ENCODE measurements at regions not wholly inside any gene's neighbourhood (a gene's known extent, or its start where the extent isn't known, plus 50 kb on each side); places are given as distances from the start of the nearest gene placed in this dataset.

DNA sequence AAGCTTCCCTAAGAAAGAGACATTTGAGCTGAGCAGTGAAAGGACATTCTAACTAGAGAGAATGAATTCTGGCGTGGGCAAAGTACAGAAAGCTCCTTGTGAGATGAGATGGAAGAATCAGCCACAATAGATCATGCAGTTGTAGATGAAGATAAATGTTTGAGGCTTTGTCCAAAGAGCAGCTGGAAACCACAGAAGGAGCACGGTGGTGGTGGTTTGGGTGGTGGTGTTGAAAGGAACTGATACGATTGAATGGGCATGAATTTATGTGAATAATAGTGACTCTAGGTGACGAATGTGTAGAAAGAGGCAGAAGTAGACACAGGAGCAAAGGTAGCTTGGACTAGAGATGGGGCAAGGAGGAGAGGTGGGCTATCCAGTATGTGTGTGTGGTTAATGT lies 260.5 kb upstream of the TMTC1 start:
- DNase-seq (no peak), ATAC-seq (no peak)
- no peak overlapping the region for H3K27ac ChIP-seq
- no peaks in the 10 kb centered on the region for H3K4me1 ChIP-seq
- no peaks in the 10 kb centered on the region for H3K27me3 ChIP-seq
- intact Hi-C loops (cut with DNase I): no loop called here
- no peaks in the 10 kb centered on the region for H3K9me3 ChIP-seq
- no peak for TF ChIP-seq CTCF (IDR thresholded peaks at IDR 0.05)
- H3K4me3 ChIP-seq: no peak overlapping the region
- no peaks in the 10 kb centered on the region for H3K36me3 ChIP-seq

DNA sequence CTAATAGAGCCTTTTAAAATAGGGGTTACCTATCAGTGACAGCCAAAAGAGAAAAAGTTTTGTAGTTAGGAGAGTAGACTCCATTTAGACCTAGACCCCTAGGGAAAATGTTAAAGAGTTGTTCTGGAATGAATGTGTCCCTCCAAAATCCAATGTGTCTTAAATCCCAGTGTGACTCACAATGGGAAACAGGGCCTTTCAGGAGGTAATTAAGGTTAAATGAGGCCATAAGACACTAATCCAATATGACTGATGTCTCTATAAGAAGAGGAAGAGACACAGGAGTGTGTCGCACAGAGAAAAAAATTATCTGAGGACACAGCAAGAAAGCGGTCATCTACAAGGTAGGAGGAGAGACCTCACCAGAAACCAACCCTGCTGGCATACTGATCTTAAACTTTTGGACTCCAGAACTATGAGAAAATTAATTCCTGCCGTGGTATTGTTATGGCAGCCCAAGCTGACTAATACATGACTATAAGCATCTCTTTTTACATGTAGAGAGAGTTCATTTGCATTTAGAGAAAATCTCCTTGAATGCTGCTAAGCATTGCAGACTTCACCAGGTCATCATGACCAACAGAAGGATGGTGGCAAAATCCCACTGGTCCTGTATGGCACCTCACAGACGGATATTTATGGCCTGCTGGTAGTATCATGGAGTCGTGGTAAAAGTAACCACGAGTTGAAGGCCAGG lies 259.6 kb upstream of the TMTC1 start:
- TF ChIP-seq CTCF (IDR thresholded peaks at IDR 0.05): no peak
- no peak overlapping the region for H3K27ac ChIP-seq
- intact Hi-C loops (cut with DNase I): no loop called here
- no peaks in the 10 kb centered on the region for H3K4me1 ChIP-seq
- H3K9me3 ChIP-seq: no peaks in the 10 kb centered on the region
- DNase-seq (no peak), ATAC-seq (no peak)
- no peaks in the 10 kb centered on the region for H3K36me3 ChIP-seq
- H3K4me3 ChIP-seq: no peak overlapping the region
- H3K27me3 ChIP-seq: no peaks in the 10 kb centered on the region

DNA sequence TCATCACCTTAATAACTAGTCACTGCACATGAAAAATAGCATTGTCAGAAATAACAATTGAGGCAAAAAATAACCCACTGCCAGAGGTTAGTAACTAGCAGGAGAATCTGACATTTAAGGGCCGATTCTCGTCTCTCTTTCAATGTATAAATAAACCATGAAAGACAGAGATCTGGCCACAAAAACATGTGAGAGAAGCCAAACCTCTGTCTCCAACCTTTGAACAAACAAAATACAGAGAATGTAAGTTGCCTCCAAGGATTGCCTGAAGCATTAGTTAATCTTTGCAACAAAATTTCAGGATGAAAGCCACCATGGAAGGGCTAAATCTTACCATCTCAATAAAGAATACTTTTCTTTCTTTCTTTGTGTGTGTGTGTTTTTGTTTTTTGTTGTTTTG lies 257.4 kb upstream of the TMTC1 start:
- Histone ChIP-seq H3K4me1 (no peaks in the 10 kb centered on the region), H3K27me3 (no peaks in the 10 kb centered on the region), H3K36me3 (no peaks in the 10 kb centered on the region), H3K4me3 (no peak overlapping the region), H3K9me3 (no peaks in the 10 kb centered on the region), H3K27ac (no peak overlapping the region)
- TF ChIP-seq CTCF (IDR thresholded peaks at IDR 0.05): no peak
- ATAC-seq (no peak), DNase-seq (no peak)
- intact Hi-C loops (cut with DNase I): no loop called here

DNA sequence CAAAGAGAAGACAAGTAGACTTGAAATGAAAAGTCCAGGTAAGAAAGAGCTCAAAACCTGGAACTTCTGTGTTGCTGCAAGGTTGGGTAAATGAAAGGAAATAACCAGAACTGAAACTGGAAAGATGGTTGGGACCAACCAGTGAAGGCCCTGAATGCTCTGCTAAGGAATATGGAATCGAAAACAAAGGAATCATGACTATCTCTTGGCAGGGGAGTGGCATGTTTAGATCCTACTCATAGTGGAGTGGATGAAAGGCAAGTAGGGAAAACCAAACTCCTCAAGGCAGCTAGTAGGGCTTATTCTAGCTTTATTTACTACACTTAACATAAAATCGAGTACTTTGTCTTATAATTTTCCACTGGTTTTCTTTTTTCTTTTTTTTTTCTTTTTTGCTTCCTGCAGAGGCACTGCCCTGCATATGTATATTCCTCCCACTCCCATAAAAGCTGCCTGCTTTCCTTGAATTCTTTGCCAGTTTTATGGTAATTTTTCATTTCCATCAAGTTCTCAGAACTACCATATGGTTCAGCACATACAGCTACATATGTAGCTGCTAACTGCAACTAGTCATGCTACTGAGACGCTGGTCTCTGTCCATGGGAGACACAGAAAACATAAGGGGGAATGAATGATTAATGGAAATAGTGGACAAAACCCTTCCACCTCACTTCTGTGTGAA lies 247.1 kb upstream of the TMTC1 start:
- intact Hi-C loops (cut with DNase I): no loop called here
- ATAC-seq (no peak), DNase-seq (no peak)
- no peak overlapping the region for H3K27ac ChIP-seq
- no peak overlapping the region for H3K4me3 ChIP-seq
- no peaks in the 10 kb centered on the region for H3K27me3 ChIP-seq
- no peak for TF ChIP-seq CTCF (IDR thresholded peaks at IDR 0.05)
- H3K36me3 ChIP-seq: no peaks in the 10 kb centered on the region
- no peaks in the 10 kb centered on the region for H3K9me3 ChIP-seq
- no peaks in the 10 kb centered on the region for H3K4me1 ChIP-seq

DNA sequence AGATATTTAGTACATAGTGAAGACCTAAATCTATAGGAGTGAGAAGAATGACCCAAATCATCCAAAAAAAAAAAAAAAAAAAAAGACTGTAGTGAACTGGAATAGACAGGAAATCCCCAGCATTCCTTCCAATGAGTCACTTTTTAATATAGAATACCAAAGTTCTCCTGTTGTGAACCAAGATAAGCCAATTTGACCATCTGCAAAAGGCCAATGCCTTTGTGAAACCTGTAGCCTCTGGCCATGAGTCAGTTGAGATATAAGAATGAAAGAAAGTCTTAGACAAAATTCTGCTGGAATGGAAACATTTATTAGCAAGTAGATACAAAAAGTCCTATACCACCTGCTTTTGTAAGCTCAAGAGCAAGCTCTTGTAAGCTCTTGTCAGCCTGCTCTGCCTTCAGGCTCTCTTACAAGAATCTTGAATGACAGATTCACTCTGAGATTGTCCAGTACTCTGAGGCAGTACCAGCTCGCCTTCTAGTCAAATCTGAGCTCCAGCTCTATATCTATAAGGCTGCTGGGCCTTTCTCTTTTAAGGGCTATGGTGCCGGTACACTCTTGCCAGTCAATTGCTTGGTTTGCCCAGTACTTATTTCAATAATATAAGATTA lies 243.0 kb upstream of the TMTC1 start:
- Histone ChIP-seq H3K36me3 (no peaks in the 10 kb centered on the region), H3K4me3 (no peak overlapping the region), H3K4me1 (no peaks in the 10 kb centered on the region), H3K27ac (no peak overlapping the region), H3K27me3 (no peaks in the 10 kb centered on the region), H3K9me3 (peaks cover 0 to 12% of the 10 kb centered on the region in 2 donors)
- intact Hi-C loops (cut with DNase I): no loop called here
- no peak for DNase-seq
- ATAC-seq: no peak
- no peak for TF ChIP-seq CTCF (IDR thresholded peaks at IDR 0.05)

Measured in left lung (tissue), 4 donors.